GM03348 (cell line): ENCODE measurements at regions not wholly inside any gene's neighbourhood (a gene's known extent, or its start where the extent isn't known, plus 50 kb on each side); places are given as distances from the start of the nearest gene placed in this dataset.
"Not testable (repeated sequence)": the region's sequence is repeated elsewhere in the genome, so short reads cannot be mapped to it uniquely, and the experiment has no call there.

Experiments used
- DNase-seq: peaks from one replicate; pipeline ENCODE4 v3.0.0; 2012; ENCODE audit warnings: low spot score

DNA sequence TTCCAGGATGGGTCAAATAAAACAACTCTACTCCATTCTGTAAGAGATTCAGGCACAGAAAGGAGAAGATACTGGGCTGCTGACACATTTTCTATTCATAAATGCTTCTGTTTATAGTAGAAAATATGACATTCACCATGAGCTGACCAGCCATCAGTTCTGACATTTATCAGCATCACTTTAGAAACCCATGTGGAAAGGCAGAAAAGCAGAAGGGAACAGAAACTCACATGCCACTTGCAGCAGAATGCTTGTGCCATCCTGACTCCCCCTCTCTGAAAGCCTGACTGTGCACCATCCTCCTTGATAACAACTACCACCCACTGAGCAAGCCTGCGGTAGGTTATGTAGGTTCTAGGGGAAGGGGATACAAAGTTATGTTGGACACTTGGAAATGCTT is 527.7 kb downstream of the TTLL7 start:
- not testable (repeated sequence) for DNase-seq

DNA sequence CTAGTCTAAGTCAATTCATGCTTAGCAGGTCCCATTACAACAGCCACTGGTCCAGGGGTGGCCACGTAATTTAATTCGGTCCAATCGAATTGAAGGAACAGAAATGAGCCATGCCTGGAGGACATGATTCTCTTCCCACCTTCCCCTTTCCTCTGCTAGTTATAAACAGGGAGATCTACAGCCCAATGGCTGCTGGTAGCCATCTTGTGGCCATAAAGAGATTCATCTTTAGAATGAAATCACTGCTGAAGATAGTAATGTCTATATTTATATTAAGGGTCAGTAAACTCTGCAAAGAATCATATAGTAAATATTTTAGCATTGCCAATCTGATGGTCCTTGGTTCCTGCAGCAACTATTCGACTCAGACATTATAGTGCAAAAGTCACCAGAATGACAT is 530.6 kb downstream of the TTLL7 start:
- DNase-seq = not testable (repeated sequence)

DNA sequence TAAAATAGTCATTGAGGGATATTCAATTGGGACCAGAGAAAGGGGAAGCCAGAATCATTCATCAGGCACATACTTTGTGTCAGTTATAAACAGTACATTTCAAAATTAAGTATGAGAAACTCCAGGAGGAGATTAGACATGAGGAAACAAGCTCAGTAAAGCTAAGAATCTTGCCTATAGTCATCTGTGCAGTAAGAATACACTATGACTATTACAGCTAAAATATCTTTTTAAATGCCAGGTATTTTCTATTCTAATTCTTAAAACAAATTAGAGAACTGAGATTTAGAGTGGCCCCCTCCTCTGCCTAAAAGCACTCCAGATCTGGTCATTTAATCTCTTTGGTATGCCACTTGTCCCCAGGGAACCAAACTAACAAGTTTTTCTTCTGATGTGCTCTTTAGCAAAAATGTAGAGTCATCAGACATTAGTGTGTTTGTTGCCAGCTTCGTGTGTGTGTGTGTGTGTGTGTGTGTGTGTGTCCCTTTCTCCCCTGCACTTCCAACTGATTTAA is 541.1 kb downstream of the TTLL7 start:
- not testable (repeated sequence) for DNase-seq

DNA sequence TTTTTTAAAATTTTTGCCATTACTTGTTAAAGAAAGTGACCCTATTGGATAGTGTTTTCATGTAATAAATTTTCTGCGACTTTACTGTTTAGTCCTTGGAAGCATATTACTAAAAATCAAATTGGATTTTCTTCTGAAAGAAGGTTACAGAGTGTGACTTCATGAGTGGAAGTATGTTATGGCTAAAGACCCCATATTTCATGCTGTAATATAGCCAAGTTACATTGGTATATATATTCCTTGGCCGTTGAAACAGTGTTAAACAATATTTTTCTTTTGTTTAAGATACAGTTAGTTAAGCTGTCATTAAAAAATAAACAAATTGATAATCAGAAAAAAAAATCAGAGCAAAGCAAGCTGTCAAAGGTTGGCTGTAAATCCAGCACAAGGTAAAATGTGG is 541.7 kb downstream of the TTLL7 start:
- DNase-seq = not testable (repeated sequence)

DNA sequence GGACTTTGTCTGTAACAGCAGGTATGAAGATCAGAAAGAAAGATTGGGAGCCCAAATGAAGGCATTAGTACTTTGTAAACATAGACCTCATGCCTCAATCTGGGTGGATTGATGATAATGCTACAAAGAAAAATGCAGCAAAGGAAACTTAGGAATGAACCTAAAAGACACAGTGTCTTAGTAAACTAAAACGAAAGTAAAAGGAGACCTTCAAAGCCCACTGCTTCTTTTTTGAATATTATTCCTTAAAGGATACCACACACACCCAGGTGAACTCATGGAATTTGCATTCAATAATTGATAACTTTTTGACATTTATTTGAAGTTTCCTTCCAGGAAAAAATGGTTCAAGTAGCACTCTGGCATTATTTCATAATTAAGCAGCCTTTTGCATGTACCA is 543.2 kb downstream of the TTLL7 start:
- not testable (repeated sequence) for DNase-seq

DNA sequence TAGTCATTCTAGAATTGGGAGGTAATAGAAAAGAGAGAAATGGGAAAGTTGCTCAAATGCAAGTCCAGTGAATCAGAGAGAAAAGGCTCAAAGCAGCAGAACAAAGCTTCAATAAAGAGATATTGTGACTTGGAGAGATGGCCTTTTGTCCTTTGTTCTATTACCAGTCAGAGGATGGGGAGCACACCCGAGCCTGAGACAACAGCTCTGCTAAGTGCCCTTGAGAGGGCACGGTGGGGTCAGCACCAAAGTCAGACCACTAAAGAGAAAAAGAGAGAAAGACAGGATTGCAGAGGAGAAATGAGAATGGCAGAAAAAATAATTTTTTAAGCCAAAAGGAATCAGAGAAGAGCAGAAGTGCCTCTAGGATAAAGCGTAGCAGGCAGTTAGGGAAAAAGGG is 553.1 kb downstream of the TTLL7 start:
- DNase-seq = not testable (repeated sequence)

DNA sequence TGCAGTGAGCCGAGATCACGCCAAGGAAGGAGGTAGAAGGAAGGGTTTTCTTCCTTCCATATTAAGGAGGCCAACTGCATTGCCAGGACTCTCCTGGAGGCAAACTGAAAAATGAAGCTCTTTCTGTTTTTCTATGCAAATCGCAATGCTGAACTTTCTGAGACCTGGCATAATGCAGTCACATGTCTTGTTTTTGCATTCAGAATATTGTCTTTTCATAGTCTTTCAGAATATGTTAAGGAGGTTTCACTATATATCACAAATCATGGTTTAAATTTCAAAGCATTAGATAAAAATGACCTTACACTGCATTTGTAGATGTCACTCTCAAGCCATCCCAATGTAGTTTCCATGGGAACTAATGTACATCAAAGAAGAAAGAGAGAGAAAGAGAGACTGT is 556.5 kb downstream of the TTLL7 start:
- not testable (repeated sequence) for DNase-seq

DNA sequence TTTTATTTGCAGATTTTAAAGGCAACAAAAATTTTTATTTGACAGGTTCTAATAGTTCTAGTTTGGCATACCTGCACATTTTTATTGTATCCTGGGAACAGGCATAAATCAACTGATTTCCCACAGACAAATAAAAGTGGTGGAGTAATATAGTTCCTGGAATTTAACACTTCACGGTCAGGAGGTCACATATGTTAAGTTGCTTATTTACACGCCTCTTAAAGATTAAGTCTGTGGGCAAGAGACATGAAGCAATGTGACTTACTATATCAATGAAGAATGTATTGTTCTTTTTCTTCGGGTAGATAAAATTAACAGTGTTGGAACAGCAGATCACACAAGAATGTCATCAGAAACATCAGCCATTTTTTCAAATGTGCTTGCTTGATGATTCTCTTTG is 558.3 kb downstream of the TTLL7 start:
- DNase-seq = not testable (repeated sequence)

DNA sequence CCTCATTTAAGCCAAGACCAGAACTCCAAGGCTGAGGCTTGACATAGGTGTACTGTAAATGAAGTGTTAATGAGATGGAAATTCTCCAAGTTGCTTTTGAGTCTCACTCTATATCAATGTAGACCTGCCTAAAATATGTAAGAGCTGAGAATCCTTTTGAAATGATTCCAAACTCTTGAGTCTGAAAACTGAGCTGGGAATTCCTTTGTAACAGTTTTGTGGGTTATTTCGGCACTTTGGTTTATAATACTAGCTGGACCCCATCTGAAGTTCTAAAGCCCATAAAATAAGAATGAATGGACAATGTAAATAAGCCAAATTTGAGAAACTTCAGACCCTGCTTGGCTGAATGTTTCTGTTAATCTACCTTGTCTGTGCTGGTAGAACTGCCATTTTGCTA is 558.9 kb downstream of the TTLL7 start:
- not testable (repeated sequence) for DNase-seq

DNA sequence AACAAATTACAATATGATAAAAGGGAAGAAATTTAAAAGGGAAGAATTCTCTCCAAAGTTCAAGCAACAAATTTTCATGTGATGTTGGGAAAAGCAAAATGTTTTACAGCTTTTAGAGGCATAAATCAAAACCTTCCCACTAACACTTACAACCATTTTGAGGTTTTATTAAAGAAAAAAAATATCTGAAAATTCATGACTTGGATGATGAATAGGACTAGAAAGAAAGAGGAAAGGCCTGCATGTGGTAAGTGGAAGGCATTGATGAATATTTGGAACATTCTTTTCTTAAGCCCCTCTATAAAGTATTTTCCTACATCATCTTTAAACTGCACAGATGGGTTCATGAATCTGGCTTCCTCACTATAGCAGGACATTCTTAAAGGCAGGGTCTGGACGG is 560.6 kb downstream of the TTLL7 start:
- DNase-seq = not testable (repeated sequence)

DNA sequence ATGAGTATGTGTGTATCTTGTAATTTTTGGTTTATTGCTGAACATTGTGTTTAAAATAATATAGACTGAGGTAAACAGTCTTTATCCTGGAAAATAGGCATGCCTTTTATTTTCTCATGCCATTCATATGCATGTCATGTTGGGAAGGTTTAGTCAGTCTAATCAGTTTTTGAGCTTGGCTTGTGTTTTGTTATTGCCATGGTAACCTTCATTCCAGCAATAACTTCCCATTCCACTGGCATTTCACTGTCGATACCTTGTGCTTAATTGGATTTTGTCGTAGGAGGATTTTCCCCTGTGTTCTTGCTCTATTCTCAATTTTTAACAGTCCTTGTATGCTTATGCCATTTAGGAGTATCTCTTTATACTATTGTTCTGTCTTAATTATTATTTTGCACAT is 563.6 kb downstream of the TTLL7 start:
- not testable (repeated sequence) for DNase-seq

DNA sequence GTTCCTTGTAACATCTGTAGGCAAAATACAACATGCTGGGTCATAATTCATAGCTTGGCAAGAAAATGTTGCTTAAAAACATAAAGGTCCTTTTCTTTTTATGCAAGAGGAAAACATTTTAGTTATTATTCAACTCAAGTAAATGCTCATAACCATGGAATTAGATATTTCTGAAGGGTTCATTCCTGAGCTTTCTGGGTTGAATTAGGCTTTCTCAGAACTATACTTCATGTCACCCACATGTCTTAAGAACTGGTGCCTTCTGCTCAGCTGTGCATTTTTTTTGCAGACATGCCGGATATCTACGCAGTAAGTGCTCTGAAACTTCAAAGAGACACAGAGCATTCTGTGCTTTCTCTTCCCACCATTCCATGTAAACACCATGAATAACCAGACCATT is 571.4 kb downstream of the TTLL7 start:
- not testable (repeated sequence) for DNase-seq

DNA sequence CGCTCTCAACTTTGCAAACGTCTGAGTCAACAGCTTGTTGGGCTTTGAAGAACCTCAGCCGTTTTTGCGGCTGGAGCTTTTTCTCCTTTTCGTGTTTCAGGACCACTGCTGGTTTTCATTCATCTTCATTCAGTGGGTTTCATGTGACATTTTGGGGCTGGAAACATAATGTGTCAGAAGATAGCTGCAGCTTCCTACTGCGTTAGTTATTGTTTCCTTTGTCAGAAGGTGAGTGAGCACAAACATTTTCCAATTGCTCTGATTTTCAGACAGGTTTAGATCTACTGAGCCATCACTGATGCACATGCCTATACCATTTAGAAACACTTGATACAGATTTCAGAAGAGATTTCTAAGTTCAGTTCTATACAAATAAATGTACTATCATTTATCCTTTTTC is 575.5 kb downstream of the TTLL7 start:
- not testable (repeated sequence) for DNase-seq

DNA sequence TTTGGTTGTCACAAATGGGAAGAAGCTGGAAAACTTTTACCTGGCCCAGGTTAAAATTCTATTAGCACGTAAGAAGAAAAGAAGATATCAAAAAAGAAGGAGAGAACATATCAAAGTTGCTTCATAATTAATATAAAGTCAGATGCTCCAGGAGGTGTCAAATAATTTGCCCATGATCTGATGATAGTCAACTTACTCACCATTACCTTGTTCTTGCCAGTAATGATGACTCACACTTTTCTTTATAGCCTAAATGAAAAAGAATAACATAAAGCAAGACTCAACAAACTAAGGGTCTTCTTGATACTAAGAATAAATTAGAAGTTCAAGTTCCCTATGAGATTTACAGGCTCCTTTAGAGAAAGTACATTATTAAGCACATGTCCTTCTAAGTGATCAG is 580.4 kb downstream of the TTLL7 start:
- no peak for DNase-seq

DNA sequence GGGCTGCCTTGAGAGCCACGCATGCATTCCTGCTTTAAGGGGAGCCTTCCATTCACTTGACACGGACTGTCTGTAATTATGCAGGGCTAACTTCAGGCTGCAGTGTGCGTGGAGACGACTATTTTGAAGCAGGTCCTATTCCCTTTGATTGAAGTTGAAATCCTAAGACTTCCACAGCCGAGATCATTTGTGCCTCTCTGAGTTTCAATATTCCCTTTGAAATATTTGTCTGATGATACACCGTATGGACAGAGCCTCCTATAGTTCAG is 585.2 kb downstream of the TTLL7 start:
- not testable (repeated sequence) for DNase-seq

DNA sequence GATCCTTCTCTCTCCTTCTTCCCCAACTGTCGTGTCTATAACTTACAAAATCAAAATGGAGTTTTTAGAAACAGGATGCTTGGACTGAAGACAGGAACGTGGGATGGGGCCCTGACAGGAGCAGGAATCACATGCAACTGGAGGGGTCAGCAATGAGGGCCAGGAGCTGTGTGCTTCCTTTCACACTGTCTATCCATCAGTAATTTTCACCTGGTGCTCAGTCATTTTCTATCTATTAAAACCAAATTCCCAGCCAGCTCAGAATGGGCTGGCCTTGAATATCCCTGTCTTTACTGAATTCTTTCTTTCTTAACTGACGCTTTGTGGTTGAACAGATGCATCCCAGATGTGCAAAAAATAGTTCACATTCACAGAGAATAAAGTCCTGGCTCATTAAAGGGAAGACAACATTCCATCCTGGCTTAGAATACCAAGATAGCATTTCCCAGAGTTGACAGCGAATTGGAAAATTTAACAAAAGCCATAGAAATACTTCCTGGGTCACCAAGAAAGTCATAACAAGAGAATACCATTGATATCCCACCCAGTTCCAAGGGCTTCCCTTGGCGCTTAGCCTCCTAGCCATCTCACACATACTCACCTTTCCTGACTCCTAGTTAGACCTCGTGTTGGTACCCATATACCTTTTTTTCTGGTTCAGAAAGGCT is 588.1 kb downstream of the TTLL7 start:
- not testable (repeated sequence) for DNase-seq

DNA sequence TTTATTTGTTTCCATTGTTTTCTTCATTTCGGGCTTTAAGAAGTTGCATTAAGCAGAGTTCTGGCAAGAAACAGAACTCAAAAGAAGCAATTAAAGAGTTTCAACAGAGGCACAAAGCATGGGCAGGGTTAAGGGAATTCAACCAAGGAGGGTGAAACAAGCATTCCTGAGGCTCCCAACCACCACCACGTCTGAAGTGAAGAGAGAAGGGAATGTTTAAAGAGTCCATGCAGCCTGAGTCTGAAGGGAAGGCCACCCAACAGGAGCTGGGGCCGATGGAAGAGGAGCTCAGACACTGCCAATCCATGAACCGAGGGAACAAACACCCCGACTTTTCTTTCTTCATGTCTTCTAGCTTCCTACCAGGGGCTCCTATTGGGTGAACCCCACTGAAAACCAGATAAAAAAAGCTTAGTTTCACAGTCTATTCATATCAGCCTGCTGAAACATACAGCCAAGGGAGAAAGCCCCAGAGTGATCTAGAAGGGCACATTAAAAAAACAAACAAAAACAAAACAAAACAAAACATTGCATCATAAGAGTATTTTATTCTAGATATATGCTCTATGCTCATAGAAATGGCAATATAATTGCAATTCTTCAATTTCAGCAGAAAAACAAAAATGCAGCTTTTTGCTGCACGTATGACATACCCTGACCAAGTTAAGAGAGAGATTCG is 592.1 kb downstream of the TTLL7 start:
- DNase-seq = not testable (repeated sequence)

DNA sequence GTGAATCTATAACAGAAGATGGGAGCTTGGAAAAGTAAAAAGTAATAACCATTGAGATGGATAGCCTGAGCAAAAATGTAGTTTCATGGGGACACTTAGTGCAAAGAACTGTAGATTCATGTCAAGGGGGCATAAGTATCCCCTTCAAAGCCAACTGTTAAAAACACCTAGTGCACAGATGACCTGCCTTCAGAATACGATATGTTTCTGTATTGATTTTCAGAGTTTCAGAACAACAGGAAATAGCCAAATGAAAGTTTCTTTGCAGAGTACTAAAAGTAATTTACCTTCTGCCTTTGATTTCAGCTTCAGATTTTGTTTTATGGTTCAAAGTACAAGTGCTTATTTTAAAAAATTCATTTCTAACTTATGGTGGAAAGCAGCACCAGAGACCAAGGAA is 593.1 kb downstream of the TTLL7 start:
- DNase-seq = not testable (repeated sequence)

DNA sequence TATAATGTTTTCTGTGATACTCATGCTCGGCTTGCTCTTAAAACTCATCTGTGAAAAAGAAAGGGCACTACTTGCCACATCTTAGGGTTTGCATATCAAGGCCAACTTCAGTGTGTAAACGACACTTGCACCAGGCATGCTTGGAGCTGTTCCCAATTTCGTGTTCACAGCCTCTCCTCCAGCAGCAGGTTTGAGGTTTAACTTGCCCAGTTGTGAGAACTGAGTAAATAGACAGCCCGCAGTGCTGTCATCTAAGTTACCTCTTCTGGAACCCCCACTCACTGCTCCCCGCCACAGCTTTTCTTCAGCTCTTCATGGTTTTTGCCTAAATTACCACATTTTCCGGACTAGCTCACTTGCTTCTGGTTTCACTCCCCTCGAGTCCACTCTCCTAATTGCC is 595.4 kb downstream of the TTLL7 start:
- not testable (repeated sequence) for DNase-seq

DNA sequence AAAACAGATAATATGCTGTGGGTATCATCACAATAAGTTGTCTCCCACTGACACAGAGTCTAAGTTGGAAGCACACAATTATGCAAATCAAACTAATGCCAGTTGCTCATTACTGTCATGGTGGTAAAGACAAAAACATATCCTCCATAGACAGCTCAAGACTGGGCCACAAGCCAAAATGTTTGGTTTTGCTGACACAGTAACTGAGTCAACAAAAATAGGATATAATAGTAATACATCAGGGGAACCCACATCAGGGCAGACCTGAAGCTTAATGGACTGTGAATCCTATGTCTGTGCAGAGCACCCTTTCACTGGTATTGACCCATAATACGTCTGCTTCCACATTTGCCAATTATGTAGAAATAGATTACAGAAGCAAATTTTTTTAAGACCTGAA is 597.8 kb downstream of the TTLL7 start:
- DNase-seq = not testable (repeated sequence)

DNA sequence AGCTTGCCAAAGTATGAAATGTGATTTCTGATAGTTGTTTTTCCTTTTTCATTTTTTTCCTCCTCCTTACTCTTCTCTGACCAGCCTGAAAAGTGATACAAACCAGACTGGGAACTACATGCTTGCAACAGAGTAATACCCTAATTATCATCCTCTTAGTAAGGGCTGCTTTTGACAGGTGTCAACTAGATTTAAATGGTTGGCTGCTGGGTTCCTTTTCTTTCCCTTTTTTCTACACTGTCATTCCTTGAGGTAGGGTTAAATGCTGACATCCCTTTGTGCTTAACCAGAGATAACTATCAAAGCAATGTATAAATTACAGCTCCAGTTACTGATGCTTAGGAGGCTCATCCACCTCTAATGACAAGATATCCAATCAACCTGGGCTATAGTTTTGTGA is 598.8 kb downstream of the TTLL7 start:
- DNase-seq = not testable (repeated sequence)

DNA sequence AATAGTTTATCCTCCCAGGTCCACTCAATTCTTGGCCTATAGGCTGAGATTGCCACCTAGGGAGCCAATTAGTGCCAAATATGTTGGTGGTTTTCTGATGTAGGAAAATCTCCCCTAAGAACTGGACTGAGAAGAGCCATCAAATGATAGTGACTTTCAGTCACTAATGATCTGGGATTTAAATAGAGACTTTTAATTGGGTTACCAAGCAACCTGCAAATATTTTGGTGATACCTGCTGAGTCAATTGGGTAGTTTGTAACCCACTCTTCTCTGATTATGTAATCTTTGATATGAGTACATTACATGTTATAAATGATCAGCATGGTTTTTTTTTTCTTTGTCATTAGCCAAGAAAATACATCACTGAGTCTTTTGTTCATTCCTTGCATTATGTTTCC is 600.8 kb downstream of the TTLL7 start:
- not testable (repeated sequence) for DNase-seq

DNA sequence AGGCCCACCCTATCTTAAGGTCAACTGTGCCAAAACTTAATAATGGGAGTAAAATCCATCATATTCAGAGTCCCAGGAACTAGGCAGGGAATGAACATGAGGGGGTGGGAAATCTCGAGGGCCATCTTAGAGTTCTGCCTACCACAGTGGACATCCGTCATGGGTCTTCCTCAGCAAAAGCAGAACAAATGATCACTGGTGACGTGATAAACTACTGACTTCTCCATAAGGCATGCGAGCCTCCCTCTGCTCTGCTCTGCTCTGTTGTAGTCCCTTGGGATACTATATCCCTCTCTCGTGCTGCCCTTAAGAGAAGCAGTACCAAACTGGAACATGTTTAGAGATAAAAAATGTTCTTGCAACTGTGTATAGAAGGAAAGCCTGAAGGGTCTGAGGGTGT is 603.8 kb downstream of the TTLL7 start:
- DNase-seq = not testable (repeated sequence)

DNA sequence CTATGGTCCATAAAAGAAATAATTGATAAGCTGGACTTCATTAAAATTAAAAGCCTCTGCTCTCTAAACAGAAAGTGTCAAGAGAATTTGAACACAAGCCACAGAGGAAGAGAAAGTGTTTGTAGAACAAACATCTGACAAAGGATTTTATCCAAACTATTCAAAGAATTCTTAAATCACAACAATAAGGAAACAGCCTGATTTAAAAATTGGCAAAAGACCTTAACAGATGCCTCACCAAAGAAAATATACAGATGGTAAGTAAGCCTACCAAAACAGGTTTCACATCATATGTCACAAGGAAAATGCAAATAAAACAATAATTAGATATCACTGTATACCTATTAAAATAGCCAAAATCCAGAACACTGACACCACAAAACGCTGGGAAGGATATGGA is 612.0 kb downstream of the TTLL7 start:
- not testable (repeated sequence) for DNase-seq
